Gastrocnemius medialis (tissue), 4 donors: ENCODE measurements at regions not wholly inside any gene's neighbourhood (a gene's known extent, or its start where the extent isn't known, plus 50 kb on each side); places are given as distances from the start of the nearest gene placed in this dataset.

Experiments
- POLR2A ChIP-seq, 2 donors: fragments of 450-650 bp; IDR thresholded peaks; one replicate each; pipeline ENCODE4 v1.6.1; 2017; ENCODE audit warnings: antibody characterized with exemption in 2 of 2, mild to moderate bottlenecking in 2 of 2, moderate library complexity in 2 of 2
- TF ChIP-seq, protein P1 (sequence below), 5 experiments: fragments of 450-650 bp in 3 of 5; fragments of 200-600 bp in 2 of 5; sonication (generic) in 2 of 5; IDR thresholded peaks in 4 of 5; conservative IDR thresholded peaks in 1 of 5; 1 replicate in 4 of 5; 2 replicates in 1 of 5; pipeline ENCODE4 v1.5.1; 2016 to 2019; ENCODE audit warnings: antibody characterized with exemption in 5 of 5, mild to moderate bottlenecking in 3 of 5, moderate library complexity in 3 of 5

DNA sequence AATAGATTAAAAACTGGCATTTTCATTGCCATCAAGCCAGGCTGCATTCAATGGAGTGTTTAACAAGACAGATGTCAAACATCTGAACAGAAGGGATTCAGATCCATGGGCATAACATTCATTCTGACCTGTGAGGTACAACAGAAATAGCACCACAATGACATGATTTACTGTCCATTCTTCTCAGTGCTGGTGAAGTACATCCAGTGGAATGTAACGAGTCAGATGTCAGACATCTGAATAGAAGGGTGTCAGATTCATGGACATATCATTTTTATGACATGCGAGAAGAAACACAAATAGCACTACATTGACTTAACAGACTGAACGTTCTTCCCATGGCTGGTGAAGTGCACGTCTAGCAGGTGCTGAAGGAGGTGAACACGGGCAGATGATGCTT is 186.4 kb downstream of the PPP4R3C start:
- TF ChIP-seq, protein P1, sequence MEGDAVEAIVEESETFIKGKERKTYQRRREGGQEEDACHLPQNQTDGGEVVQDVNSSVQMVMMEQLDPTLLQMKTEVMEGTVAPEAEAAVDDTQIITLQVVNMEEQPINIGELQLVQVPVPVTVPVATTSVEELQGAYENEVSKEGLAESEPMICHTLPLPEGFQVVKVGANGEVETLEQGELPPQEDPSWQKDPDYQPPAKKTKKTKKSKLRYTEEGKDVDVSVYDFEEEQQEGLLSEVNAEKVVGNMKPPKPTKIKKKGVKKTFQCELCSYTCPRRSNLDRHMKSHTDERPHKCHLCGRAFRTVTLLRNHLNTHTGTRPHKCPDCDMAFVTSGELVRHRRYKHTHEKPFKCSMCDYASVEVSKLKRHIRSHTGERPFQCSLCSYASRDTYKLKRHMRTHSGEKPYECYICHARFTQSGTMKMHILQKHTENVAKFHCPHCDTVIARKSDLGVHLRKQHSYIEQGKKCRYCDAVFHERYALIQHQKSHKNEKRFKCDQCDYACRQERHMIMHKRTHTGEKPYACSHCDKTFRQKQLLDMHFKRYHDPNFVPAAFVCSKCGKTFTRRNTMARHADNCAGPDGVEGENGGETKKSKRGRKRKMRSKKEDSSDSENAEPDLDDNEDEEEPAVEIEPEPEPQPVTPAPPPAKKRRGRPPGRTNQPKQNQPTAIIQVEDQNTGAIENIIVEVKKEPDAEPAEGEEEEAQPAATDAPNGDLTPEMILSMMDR (IDR thresholded peaks at IDR 0.05 in 4 of 5, conservative IDR thresholded peaks at IDR 0.05 in 1 of 5) = no peak
- TF ChIP-seq POLR2A (IDR thresholded peaks at IDR 0.05) = no peak
